Muscle layer of duodenum (tissue), 2 donors: ENCODE measurements at regions not wholly inside any gene's neighbourhood (a gene's known extent, or its start where the extent isn't known, plus 50 kb on each side); places are given as distances from the start of the nearest gene placed in this dataset.
"Not testable (repeated sequence)": the region's sequence is repeated elsewhere in the genome, so short reads cannot be mapped to it uniquely, and the experiment has no call there.

ENCODE experiments used
- H3K27ac ChIP-seq: one replicate; pipeline ENCODE4 v1.7.0; 2013; ENCODE audit warnings: mild to moderate bottlenecking, low read length
- H3K27me3 ChIP-seq: one replicate; pipeline ENCODE4 v1.7.0; 2013; ENCODE audit warnings: low read depth, mild to moderate bottlenecking, control low read depth, low read length
- H3K36me3 ChIP-seq, 2 donors: one replicate each; pipeline ENCODE4 v1.7.0; 2013; ENCODE audit warnings: low read length in 2 of 2, control low read depth in 1 of 2, mild to moderate bottlenecking in 1 of 2; ENCODE audit not compliant: insufficient read depth in 2 of 2, control insufficient read depth in 1 of 2
- H3K4me1 ChIP-seq, 2 donors: one replicate each; pipeline ENCODE4 v1.7.0; 2013; ENCODE audit warnings: low read length in 2 of 2, mild to moderate bottlenecking in 2 of 2, control low read depth in 1 of 2, moderate library complexity in 1 of 2; ENCODE audit not compliant: insufficient read depth in 2 of 2, control insufficient read depth in 1 of 2
- H3K4me3 ChIP-seq, 2 donors: one replicate each; pipeline ENCODE4 v1.7.0; 2013; ENCODE audit warnings: low read length in 2 of 2, low read depth in 1 of 2, mild to moderate bottlenecking in 1 of 2
- H3K9me3 ChIP-seq, 2 donors: one replicate each; pipeline ENCODE4 v1.7.0; 2013; ENCODE audit warnings: low read length in 2 of 2, control low read depth in 1 of 2, mild to moderate bottlenecking in 1 of 2; ENCODE audit not compliant: control insufficient read depth in 1 of 2
- donor health status: healthy.

DNA sequence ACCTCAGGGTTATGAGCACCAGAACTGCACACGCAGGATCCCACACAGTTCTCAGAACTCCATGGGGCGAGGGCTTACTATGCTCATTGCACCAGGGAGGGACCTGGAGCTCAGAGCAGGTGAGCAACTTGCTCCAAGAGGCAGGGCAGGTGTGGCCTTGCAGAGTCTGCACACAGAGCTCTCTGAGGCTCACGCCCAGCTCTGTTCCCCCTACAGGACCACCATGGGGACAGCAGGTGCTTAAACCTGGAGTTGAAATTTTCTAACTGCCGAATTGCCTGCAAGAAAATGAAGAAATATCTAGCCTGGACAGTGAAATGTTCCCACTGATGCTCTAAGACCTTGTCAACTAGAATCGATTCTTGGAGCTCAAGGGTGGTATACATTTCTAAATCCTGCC is 49.9 kb upstream of the MSMB start:
- H3K27ac ChIP-seq, H3K36me3 ChIP-seq, H3K9me3 ChIP-seq, H3K4me3 ChIP-seq, H3K27me3 ChIP-seq, H3K4me1 ChIP-seq: not testable (repeated sequence)

DNA sequence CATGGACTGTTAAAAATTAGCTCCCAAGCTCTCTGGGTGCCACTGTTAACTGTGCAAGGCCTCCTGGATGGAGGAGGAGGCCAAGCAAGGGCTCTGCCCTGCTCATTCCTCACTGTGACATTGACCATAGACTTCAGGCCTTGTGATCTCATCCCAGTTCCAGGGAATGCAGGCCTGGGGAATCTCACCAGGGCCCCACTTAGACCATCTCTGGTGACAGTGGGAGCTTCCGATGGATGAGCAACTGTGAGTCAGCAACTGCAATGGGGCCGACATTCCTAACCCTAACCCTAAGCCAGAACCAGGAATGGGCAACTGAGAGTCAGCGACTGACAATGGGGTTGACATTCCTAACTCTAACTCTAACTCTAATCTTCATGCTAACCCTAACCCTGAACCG is 50.4 kb upstream of the MSMB start:
- Histone ChIP-seq H3K4me1 (peaks cover 0 to 8% of the 10 kb centered on the region in 2 donors), H3K36me3 (no peaks in the 10 kb centered on the region), H3K27ac (no peak overlapping the region), H3K9me3 (no peaks in the 10 kb centered on the region), H3K27me3 (no peaks in the 10 kb centered on the region), H3K4me3 (no peak overlapping the region)

DNA sequence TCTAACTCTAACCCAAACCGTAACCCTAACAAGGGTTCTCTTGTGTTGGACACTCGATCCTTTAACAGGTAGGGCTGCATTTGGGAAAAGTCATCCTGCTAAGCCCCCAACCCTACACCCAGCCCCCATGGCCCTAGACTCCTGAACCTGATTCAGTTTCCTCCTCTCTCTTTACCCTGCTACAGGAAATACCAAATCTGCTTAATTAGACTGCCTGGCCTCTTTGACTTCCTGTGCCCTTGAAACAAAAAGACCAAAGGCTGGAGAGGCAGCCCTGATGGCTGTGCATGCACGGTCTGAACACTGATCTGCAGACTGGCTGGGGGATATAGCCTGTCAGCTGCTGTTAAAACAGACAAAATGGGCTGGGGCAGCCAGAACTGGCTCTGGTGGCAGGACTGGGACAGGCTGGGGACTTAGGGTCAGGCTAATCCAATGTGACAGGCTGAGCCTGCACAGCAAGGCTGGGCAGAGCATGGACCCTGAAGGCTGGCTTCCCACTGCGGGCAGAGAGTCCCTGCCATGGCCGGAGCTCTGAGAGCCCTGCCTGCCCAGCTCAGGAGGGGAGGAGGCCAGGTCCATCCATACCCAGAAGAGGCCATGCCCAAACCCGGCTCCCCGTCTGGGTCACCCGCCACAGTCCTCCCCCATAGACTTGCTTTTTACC is 51.0 kb upstream of the MSMB start:
- Histone ChIP-seq H3K27me3 (no peaks in the 10 kb centered on the region), H3K27ac (no peak overlapping the region), H3K9me3 (no peaks in the 10 kb centered on the region), H3K4me1 (peaks cover 0 to 8% of the 10 kb centered on the region in 2 donors), H3K4me3 (no peak overlapping the region), H3K36me3 (no peaks in the 10 kb centered on the region)

DNA sequence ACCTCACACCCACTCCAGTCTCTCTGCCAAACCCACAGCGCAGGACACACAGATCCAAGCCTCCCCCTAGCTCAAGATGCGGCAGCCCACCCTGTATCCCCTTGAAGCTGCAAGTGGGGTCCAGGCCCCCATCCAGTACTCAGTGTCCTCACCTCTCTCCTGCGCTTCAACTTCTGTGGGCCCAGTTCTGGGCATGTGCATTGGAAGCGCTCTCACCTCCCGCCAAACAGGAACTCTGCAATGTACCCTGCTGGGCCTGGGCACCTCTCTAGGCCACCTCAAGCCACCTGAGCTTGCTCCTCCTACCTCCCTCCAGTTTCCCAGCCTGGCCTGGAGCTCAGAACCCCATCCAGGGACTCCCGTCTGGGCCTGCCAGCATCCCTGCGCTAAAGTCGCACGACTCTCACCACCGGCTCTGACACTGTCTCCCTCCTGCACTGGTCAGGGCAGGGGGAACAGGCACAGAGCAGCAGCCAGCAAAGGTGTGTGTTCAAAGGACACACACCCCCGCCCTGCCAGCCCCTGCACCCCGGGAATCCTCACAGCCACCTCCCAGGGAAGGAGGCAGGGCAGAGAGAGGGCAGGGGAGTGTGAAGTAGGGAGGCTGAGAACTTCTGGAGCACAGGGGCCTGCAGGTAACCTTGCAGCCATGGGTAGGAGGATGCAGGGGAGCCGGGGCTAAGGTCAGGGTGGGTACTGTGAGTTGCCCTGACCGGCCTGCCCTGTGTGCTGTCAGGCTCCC is 51.7 kb upstream of the MSMB start:
- H3K36me3 ChIP-seq, result no peaks in the 10 kb centered on the region
- H3K4me3 ChIP-seq, result no peak overlapping the region
- H3K9me3 ChIP-seq, result no peaks in the 10 kb centered on the region
- peaks cover 0 to 8% of the 10 kb centered on the region in 2 donors for H3K4me1 ChIP-seq
- no peak overlapping the region for H3K27ac ChIP-seq
- no peaks in the 10 kb centered on the region for H3K27me3 ChIP-seq

DNA sequence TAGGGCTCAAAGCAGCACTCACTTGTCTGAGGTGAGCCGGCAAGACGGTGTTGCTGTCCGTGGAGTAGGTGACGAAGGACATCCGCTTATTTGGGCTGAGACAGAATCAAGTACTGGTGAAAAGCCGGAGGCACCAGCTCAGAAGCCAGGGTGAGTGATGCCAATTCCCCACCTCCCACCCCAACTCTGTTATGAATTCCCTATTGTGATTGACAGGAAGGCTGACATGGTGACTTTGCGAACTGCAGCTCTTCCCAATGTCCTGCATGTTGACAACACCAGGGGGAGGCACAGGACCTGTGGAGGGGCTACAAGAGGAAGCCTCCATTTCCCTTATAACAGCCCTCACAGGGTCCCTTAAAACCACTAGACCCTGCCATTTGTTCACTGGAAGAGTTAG is 52.3 kb upstream of the MSMB start:
- peaks cover 0 to 8% of the 10 kb centered on the region in 2 donors for H3K4me1 ChIP-seq
- H3K27ac ChIP-seq, result no peak overlapping the region
- H3K36me3 ChIP-seq, result no peaks in the 10 kb centered on the region
- no peaks in the 10 kb centered on the region for H3K9me3 ChIP-seq
- H3K27me3 ChIP-seq, result no peaks in the 10 kb centered on the region
- no peak overlapping the region for H3K4me3 ChIP-seq

DNA sequence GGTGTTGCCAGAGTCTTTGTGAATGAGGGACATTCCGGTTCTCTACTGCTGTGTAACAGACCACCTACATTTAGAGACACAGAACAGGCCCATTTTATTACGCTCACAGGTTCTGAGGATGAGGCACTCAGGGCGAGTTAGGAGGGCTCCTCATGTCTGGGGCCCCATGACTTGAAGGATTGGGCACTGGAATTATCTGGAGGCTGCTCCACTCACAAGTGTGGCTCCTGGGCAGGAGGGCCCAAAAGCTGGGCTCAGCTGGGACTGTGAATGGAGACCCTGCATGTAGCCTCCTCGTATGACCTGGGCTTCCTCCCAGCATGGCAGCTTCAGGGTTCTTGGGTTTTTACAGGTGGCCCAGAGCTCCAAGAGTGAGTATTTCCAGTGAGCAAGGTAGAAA is 52.9 kb upstream of the MSMB start:
- not testable (repeated sequence) for H3K27me3 ChIP-seq, H3K27ac ChIP-seq, H3K36me3 ChIP-seq, H3K4me3 ChIP-seq, H3K4me1 ChIP-seq, H3K9me3 ChIP-seq

DNA sequence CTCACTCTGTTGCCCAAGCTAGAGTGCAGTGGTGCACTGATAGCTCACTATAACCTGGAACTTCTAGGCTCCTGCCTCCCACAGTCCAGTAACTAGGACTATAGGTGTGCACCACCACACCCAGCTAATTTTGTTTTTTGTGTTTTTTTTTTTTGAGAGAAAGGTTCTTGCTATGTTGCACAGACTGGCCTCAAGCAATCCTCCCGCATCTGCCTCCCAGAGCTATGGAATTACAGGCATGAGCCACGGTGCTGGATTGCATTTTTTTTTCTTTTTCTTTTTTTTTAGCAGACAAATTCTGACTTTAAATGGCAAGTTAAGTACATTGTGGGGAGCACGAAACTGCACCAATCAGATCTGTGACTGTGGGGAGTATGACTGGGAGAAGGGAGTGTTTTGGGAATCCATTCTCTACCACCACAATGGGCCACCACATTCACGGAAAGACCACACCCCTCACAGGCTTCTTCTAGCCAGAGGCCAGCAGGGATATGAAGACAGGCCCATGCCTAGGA is 58.1 kb upstream of the MSMB start:
- Histone ChIP-seq H3K4me1 (peaks cover 0 to 8% of the 10 kb centered on the region in 2 donors), H3K27me3 (no peaks in the 10 kb centered on the region), H3K4me3 (no peak overlapping the region), H3K36me3 (no peaks in the 10 kb centered on the region), H3K9me3 (no peaks in the 10 kb centered on the region), H3K27ac (no peak overlapping the region)

DNA sequence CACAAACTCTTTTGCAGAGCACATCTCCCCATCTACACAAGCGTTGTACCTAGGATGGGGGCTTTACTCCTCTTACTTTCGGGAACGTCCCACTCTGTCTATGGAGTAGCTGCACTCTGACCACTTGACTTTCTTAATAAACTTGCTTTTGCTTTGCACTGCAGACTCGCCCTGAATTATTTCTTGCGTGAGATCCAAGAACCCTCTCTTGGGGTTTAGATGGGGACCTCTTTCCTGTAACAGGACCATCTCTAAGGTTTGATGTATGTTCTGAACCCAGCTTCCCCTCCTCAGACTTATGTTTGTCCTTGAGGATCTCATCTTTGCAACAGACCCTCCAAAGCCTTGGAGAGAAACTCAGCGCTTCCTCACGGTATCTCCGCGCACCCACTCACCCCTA is 59.3 kb upstream of the MSMB start:
- H3K27me3 ChIP-seq, H3K4me1 ChIP-seq, H3K27ac ChIP-seq, H3K36me3 ChIP-seq, H3K9me3 ChIP-seq: not testable (repeated sequence)
- H3K4me3 ChIP-seq, result peak overlapping the region in 1 of 2 donors; percentile 70

DNA sequence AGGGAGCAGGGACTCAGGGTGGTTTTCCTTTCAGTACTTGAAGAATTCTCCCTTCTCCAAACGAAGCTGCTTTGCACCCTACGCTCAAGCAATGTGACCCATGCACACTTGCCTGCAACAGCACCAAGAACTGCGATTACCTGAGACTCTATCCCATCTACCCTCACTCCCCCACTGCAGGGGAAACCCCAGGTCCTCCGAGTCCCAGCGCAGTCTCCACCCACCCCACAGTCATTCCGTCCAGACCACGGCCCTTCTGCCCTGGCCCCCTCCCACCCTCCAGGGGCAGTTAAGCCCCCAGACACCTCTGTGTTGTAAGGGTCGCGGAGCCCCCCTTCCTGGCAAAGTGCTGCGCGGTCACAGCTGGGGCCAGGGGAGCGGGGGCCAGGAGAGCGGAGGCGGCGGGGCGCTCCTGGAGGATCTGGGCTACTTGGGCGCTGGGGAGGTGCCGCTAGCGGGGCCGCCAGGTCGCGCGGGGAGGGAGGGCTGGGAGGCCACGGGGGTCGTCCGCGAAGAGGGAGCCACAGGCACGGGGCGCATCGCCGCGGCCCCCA is 59.9 kb upstream of the MSMB start:
- not testable (repeated sequence) for H3K4me1 ChIP-seq, H3K9me3 ChIP-seq, H3K27ac ChIP-seq, H3K36me3 ChIP-seq, H3K27me3 ChIP-seq
- peak overlapping the region in 1 of 2 donors; percentile 70 for H3K4me3 ChIP-seq

DNA sequence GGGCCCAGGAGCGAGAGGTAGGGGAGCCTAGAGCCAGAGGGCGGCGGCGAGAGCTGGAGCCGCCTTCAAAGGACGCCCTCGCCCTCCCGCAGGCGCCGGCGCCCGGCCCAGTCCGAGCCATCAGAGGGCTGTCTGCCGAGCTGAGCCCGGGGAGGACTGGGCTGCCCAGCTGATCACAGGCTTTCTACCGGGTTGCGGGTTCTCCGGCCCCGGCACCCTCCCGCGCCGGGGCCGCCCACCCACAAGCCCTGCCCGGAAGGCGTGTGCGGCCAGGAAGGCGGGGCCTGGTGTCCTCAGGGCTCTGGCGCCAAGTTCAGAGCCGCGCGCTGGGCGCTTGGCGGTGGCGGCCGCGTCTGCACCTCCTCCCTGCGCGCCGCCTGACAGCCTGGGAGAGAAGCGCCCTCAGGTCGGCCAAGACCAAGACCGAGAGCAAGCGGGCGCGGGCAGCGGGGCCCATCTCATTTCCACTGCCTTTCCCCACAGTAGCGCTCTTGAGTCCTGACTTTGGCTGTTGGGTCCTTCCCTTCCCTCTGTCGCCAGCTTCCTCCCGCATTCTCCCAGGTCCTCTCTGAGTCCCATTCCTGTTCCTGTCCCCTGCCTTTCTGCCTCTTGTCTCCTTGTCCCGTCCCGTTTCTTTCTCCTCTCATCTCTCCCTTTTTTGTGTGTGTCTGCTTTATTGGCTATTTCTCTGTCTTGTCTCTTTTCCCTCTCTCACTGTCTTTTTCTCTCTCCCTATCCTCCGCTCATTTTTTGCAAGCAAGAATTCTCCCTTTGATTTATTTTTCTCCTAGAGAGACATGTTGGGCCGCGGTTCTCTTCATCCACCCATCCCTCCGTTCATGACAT is 60.6 kb upstream of the MSMB start:
- Histone ChIP-seq H3K27me3 (no peaks in the 10 kb centered on the region), H3K4me1 (peaks cover 0 to 8% of the 10 kb centered on the region in 2 donors), H3K27ac (no peak overlapping the region), H3K4me3 (peak overlapping the region; percentile 60 to 70), H3K36me3 (no peaks in the 10 kb centered on the region), H3K9me3 (no peaks in the 10 kb centered on the region)

DNA sequence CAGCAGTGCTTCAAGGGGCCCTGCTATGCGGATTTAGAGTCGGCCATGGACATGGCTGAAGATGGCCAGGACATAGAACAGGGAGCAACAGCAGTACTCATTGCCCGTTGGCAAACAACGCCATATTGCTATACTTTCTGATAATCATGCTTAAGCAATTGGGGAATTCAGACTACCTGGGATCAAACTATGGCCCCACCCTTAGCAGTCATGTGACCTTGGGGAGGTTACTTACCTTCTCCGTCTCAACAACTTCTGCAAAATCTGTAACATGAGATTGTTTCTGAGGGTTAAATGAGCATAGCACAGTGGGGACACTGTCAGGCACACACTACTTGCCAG is 62.1 kb upstream of the MSMB start:
- H3K9me3 ChIP-seq, H3K27me3 ChIP-seq, H3K36me3 ChIP-seq, H3K4me1 ChIP-seq, H3K27ac ChIP-seq, H3K4me3 ChIP-seq: not testable (repeated sequence)
